ENCODE measurements at regions not wholly inside any gene's neighbourhood (a gene's known extent, or its start where the extent isn't known, plus 50 kb on each side); places are given as distances from the start of the nearest gene placed in this dataset.

DNA sequence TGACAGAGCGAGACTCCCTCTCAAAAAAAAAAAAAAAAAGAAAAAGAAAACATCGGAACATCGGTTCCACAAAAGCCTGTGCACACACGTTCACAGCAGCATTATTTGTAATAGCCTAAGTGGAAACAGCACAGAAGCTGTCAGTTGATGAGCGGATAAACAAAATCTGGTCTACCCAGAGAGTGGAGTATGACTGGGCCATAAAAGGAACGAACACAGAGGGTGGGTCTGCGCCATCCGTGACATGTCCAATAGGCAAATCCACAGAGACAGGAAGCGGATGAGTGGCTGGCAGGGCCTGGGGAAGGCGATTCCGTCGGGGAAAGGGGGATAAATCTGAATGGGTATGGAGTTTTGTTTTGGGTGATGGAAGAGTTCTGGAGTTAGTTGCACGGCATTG, 212.2 kb upstream of the CIBAR2 start:
- no peak overlapping the region for H3K27ac ChIP-seq (ENCODE audit: low read length)
- no peak overlapping the region for H2AFZ ChIP-seq (ENCODE audit: low read depth, low read length)
- H3K9me2 ChIP-seq (ENCODE audit: insufficient read depth, low read length), result no peaks in the 10 kb centered on the region
- H3K27me3 ChIP-seq (ENCODE audit: insufficient read depth, low read depth, low read length), result no peaks in the 10 kb centered on the region
- H3K4me3 ChIP-seq (ENCODE audit: low read length), result no peak overlapping the region
- no peak overlapping the region for H3K4me2 ChIP-seq (ENCODE audit: low read length)
- no peaks in the 10 kb centered on the region for H3K79me2 ChIP-seq (replicated peaks; ENCODE audit: insufficient read depth, low read length)
- no peaks in the 10 kb centered on the region for H3K9me3 ChIP-seq (ENCODE audit: low read length)
- TF ChIP-seq CTCF (IDR thresholded peaks at IDR 0.05; ENCODE audit: poor library complexity, severe bottlenecking), result no peak
- TF ChIP-seq EZH2 (IDR thresholded peaks at IDR 0.05; ENCODE audit: borderline replicate concordance, insufficient read depth, low read length, poor library complexity, severe bottlenecking), result no peak
- TF ChIP-seq EP300 (conservative IDR thresholded peaks at IDR 0.05; ENCODE audit: poor library complexity, severe bottlenecking), result no peak
- TF ChIP-seq RAD21 (conservative IDR thresholded peaks at IDR 0.05), result no peak
- TF ChIP-seq, protein P1, sequence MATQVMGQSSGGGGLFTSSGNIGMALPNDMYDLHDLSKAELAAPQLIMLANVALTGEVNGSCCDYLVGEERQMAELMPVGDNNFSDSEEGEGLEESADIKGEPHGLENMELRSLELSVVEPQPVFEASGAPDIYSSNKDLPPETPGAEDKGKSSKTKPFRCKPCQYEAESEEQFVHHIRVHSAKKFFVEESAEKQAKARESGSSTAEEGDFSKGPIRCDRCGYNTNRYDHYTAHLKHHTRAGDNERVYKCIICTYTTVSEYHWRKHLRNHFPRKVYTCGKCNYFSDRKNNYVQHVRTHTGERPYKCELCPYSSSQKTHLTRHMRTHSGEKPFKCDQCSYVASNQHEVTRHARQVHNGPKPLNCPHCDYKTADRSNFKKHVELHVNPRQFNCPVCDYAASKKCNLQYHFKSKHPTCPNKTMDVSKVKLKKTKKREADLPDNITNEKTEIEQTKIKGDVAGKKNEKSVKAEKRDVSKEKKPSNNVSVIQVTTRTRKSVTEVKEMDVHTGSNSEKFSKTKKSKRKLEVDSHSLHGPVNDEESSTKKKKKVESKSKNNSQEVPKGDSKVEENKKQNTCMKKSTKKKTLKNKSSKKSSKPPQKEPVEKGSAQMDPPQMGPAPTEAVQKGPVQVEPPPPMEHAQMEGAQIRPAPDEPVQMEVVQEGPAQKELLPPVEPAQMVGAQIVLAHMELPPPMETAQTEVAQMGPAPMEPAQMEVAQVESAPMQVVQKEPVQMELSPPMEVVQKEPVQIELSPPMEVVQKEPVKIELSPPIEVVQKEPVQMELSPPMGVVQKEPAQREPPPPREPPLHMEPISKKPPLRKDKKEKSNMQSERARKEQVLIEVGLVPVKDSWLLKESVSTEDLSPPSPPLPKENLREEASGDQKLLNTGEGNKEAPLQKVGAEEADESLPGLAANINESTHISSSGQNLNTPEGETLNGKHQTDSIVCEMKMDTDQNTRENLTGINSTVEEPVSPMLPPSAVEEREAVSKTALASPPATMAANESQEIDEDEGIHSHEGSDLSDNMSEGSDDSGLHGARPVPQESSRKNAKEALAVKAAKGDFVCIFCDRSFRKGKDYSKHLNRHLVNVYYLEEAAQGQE (IDR thresholded peaks at IDR 0.05; ENCODE audit: borderline replicate concordance), result no peak
- no peak for TF ChIP-seq POLR2AphosphoS5 (IDR thresholded peaks at IDR 0.05)
- no peak for TF ChIP-seq MXI1 (conservative IDR thresholded peaks at IDR 0.05; ENCODE audit: poor library complexity, severe bottlenecking)
- no peak for TF ChIP-seq SMC3 (conservative IDR thresholded peaks at IDR 0.05; ENCODE audit: poor library complexity)
- no peak for TF ChIP-seq TAF1 (IDR thresholded peaks at IDR 0.05; ENCODE audit: low read depth)
- peaks cover 3% of the 10 kb centered on the region for H3F3A ChIP-seq (ENCODE audit: insufficient read depth, low read length, poor library complexity, severe bottlenecking)
- no peak overlapping the region for H3K9ac ChIP-seq (ENCODE audit: low read length)
- H4K20me1 ChIP-seq (ENCODE audit: insufficient read depth), result no peaks in the 10 kb centered on the region
- H3K36me3 ChIP-seq (ENCODE audit: insufficient read depth, low read length), result no peaks in the 10 kb centered on the region

- H3F3A ChIP-seq (ENCODE audit: insufficient read depth, low read length, poor library complexity, severe bottlenecking), result peaks cover 3% of the 10 kb centered on the region
- H3K4me3 ChIP-seq (ENCODE audit: low read length), result no peak overlapping the region
- no peak overlapping the region for H3K9ac ChIP-seq (ENCODE audit: low read length)
- TF ChIP-seq RAD21 (conservative IDR thresholded peaks at IDR 0.05) (no peak), TAF1 (IDR thresholded peaks at IDR 0.05; ENCODE audit: low read depth) (no peak), EP300 (conservative IDR thresholded peaks at IDR 0.05; ENCODE audit: poor library complexity, severe bottlenecking) (no peak), POLR2AphosphoS5 (IDR thresholded peaks at IDR 0.05) (no peak), SMC3 (conservative IDR thresholded peaks at IDR 0.05; ENCODE audit: poor library complexity) (no peak), MXI1 (conservative IDR thresholded peaks at IDR 0.05; ENCODE audit: poor library complexity, severe bottlenecking) (no peak), EZH2 (IDR thresholded peaks at IDR 0.05; ENCODE audit: borderline replicate concordance, insufficient read depth, low read length, poor library complexity, severe bottlenecking) (no peak), CTCF (IDR thresholded peaks at IDR 0.05; ENCODE audit: poor library complexity, severe bottlenecking) (no peak)
- TF ChIP-seq, protein P1 (IDR thresholded peaks at IDR 0.05; ENCODE audit: borderline replicate concordance), result no peak
- no peaks in the 10 kb centered on the region for H3K9me3 ChIP-seq (ENCODE audit: low read length)
- H3K36me3 ChIP-seq (ENCODE audit: insufficient read depth, low read length), result no peaks in the 10 kb centered on the region
- no peaks in the 10 kb centered on the region for H3K9me2 ChIP-seq (ENCODE audit: insufficient read depth, low read length)
- no peak overlapping the region for H3K27ac ChIP-seq (ENCODE audit: low read length)
- no peaks in the 10 kb centered on the region for H4K20me1 ChIP-seq (ENCODE audit: insufficient read depth)
- H3K79me2 ChIP-seq (replicated peaks; ENCODE audit: insufficient read depth, low read length), result no peaks in the 10 kb centered on the region
- H2AFZ ChIP-seq (ENCODE audit: low read depth, low read length), result no peak overlapping the region
- no peaks in the 10 kb centered on the region for H3K27me3 ChIP-seq (ENCODE audit: insufficient read depth, low read depth, low read length)
- H3K4me2 ChIP-seq (ENCODE audit: low read length), result no peak overlapping the region
Measured at GRCh38 chr16:85326113-85326793, 214.0 kb upstream of the CIBAR2 start.
